Colonic mucosa (tissue), 4 donors: ENCODE measurements at regions not wholly inside any gene's neighbourhood (a gene's known extent, or its start where the extent isn't known, plus 50 kb on each side); places are given as distances from the start of the nearest gene placed in this dataset.

ENCODE experiments used
- DNase-seq: peaks from one replicate; pipeline ENCODE4 v3.0.0-alpha.2; 2020
- H3K27ac ChIP-seq: fragments of 200-600 bp; one replicate; pipeline ENCODE4 v1.8.0; 2021
- H3K27me3 ChIP-seq: fragments of 200-600 bp; one replicate; pipeline ENCODE4 v1.8.0; 2021
- H3K36me3 ChIP-seq: fragments of 200-600 bp; one replicate; pipeline ENCODE4 v1.8.0; 2021
- H3K4me1 ChIP-seq: fragments of 200-600 bp; one replicate; pipeline ENCODE4 v1.8.0; 2021; ENCODE audit warnings: mild to moderate bottlenecking
- H3K4me3 ChIP-seq: fragments of 200-600 bp; one replicate; pipeline ENCODE4 v1.8.0; 2021
- H3K9ac ChIP-seq, 2 donors: one replicate each; pipeline ENCODE4 v1.7.0; 2013; ENCODE audit warnings: control low read depth in 2 of 2, low read depth in 2 of 2, low read length in 2 of 2
- H3K9me3 ChIP-seq: fragments of 200-600 bp; one replicate; pipeline ENCODE4 v1.8.0; 2021
- intact Hi-C: fragments of 100-400 bp; cut with DNase I; formaldehyde crosslinking; loops from one replicate; pipeline ENCODE4 v1.14.1; 2022
- TF ChIP-seq, protein P1 (sequence below): fragments of 200-600 bp; IDR thresholded peaks from one replicate; pipeline ENCODE4 v1.8.0; 2022; ENCODE audit warnings: antibody characterized with exemption, mild to moderate bottlenecking
- donor health status: healthy.
- donor health status: DM: no; HTN: no; CAD: no.
- donor health status: DM: no; HTN: no; CAD: no.

DNA sequence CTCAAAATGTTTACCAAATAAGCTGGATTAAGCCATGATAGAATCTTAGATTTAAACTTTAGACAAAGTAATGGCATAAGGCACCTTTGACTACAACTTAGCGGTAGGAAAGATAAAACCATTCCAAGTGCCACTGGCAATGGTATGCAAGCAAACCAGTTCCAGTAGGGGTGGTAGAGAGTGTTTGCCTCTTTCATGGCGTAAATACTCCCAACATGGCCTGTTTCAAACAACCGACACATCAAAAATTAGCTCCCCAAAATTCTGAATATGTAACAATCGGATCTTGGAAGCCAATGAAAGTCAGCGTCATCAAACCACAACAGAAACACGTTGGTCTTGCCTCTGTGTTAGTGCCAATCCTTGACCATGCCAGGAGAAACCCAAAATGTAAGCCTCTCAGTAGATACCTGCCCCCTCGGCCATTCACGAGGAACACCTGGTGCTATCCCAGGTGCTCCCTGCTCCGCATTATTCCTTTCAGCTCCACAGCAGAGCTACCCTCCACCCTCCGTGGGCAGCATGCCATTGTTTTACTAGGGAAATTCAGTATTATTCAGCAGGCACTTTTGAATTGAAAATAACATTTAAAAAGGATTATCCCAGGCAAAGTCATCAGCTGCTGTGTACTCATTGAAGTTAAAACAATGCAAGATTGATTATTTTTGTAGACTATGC, 307.8 kb upstream of the CDH11 start:
- H3K27ac ChIP-seq: no peak overlapping the region
- intact Hi-C loops: no loop called here
- no peak for DNase-seq
- no peaks in the 10 kb centered on the region for H3K36me3 ChIP-seq
- H3K27me3 ChIP-seq: no peaks in the 10 kb centered on the region
- H3K4me1 ChIP-seq: no peaks in the 10 kb centered on the region
- no peak overlapping the region for H3K4me3 ChIP-seq
- TF ChIP-seq, protein P1, sequence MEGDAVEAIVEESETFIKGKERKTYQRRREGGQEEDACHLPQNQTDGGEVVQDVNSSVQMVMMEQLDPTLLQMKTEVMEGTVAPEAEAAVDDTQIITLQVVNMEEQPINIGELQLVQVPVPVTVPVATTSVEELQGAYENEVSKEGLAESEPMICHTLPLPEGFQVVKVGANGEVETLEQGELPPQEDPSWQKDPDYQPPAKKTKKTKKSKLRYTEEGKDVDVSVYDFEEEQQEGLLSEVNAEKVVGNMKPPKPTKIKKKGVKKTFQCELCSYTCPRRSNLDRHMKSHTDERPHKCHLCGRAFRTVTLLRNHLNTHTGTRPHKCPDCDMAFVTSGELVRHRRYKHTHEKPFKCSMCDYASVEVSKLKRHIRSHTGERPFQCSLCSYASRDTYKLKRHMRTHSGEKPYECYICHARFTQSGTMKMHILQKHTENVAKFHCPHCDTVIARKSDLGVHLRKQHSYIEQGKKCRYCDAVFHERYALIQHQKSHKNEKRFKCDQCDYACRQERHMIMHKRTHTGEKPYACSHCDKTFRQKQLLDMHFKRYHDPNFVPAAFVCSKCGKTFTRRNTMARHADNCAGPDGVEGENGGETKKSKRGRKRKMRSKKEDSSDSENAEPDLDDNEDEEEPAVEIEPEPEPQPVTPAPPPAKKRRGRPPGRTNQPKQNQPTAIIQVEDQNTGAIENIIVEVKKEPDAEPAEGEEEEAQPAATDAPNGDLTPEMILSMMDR: no peak
- no peaks in the 10 kb centered on the region for H3K9me3 ChIP-seq
- H3K9ac ChIP-seq: no peak overlapping the region

DNA sequence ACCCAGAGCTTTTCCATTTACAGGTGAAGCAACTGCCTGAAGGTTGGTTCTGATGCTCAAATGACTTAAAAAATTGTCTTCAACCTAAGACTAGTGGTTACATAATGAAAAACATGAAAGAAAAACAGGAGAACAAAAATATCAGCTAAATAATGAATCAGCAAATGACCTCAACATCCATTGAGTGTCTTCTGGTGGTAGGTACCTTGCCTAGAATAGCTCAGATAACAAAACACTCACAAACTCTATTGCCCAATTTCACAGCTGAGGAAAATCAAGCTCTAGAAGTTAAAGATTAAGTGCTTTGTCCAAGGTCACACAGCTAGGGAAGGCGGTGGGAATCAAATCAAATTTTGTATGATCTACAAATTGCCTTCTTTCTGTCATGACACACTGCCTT, 304.6 kb upstream of the CDH11 start:
- Histone ChIP-seq H3K9ac (no peak overlapping the region), H3K27ac (no peak overlapping the region), H3K9me3 (no peaks in the 10 kb centered on the region), H3K27me3 (no peaks in the 10 kb centered on the region), H3K4me1 (no peaks in the 10 kb centered on the region), H3K36me3 (no peaks in the 10 kb centered on the region), H3K4me3 (no peak overlapping the region)
- intact Hi-C loops: no loop called here
- TF ChIP-seq, protein P1: no peak
- no peak for DNase-seq

DNA sequence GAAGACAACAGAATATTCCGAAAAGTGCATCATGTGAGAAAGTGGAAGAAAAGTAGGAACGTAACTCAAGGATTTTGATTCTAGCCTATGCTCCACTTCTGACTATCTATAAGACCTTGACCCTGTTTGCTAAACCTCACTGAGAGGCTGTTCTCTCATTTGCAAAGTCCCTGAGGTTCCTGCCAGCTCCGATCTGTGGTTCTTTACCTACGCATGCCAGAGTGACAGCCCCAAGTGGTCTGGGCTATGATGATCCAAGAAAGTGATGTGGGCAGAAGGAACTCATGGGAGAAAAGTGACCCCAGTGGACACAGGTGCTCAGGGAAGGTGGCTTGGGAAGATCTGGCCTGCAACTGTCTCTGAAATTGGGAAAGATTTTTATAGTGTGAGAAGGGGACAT, 301.1 kb upstream of the CDH11 start:
- Histone ChIP-seq H3K27me3 (no peaks in the 10 kb centered on the region), H3K36me3 (no peaks in the 10 kb centered on the region), H3K9me3 (no peaks in the 10 kb centered on the region), H3K4me3 (no peak overlapping the region), H3K4me1 (no peaks in the 10 kb centered on the region), H3K27ac (no peak overlapping the region), H3K9ac (no peak overlapping the region)
- TF ChIP-seq, protein P1: no peak
- DNase-seq: no peak
- intact Hi-C loops: no loop called here

DNA sequence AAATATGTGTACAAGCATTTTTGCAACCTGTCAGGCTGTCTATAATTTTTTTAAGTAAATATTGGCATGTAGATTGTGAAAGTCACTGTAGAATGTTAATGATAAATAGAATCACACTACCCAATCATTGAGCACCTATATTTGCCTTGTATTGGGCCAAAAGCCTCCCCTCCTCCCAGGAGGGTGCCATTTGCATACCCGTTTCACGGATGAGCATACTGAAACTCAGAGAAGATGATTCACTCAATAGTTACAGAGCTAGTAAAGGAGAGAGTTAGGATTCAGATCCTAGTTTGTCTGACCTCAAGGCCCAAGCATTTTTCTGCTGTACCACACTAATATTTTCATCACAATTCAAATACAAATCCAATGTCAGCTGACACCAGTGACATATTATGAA, 299.7 kb upstream of the CDH11 start:
- intact Hi-C loops: no loop called here
- no peaks in the 10 kb centered on the region for H3K4me1 ChIP-seq
- TF ChIP-seq, protein P1: no peak
- no peak overlapping the region for H3K4me3 ChIP-seq
- H3K9ac ChIP-seq: no peak overlapping the region
- DNase-seq: no peak
- no peaks in the 10 kb centered on the region for H3K36me3 ChIP-seq
- no peaks in the 10 kb centered on the region for H3K27me3 ChIP-seq
- no peak overlapping the region for H3K27ac ChIP-seq
- H3K9me3 ChIP-seq: no peaks in the 10 kb centered on the region

DNA sequence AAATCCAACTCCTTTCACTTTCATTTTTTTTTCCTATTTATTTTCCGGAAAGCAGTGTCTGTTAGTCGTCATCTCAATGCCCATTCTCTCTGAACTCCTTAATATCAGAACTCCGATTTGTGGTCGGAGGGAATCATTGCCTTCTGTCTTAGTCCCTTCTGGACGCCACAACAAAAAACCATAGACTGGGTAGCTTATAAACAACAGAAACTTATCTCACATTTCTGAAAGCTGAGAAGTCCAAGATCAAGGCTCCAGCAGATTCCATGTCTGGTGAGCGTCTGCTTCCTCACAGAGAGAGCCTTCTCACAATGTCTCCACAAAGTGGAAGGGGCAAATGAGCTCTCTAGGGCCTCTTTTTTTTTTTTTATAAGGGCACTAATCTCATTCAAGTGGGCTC, 296.6 kb upstream of the CDH11 start:
- Histone ChIP-seq H3K27me3 (no peaks in the 10 kb centered on the region), H3K36me3 (no peaks in the 10 kb centered on the region), H3K9ac (no peak overlapping the region), H3K4me3 (no peak overlapping the region), H3K9me3 (no peaks in the 10 kb centered on the region), H3K4me1 (no peaks in the 10 kb centered on the region), H3K27ac (no peak overlapping the region)
- no peak for DNase-seq
- TF ChIP-seq, protein P1: no peak
- intact Hi-C loops: no loop called here
